ENCODE measurements at regions not wholly inside any gene's neighbourhood (a gene's known extent, or its start where the extent isn't known, plus 50 kb on each side); places are given as distances from the start of the nearest gene placed in this dataset.

DNA sequence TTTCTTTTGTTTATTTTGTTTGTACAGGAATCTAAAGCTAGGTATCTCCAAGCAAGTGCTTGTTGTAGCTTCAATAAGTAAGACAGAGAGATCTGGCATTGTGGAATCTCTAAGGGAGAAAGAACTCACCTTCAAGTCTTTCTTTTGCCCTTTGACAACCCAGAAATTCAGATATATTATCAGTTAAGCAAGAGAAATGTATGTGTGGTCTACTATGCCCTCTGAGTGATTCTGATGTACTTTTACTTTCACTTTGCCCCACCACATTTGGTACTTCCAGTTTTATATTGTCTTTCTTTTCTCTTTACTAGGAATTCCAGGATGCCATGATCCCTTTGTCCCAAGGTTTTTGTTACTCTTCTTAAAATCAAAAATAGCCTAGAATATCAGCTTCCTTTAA, 259.6 kb upstream of the PIK3C3 start:
- Histone ChIP-seq H3K27ac (ENCODE audit: low read length) (no peak overlapping the region), H3K4me3 (ENCODE audit: low read length in 2 of 2) (no peak overlapping the region), H3K36me3 (ENCODE audit: control insufficient read depth in 2 of 2, insufficient read depth in 2 of 2, low read length in 2 of 2) (no peaks in the 10 kb centered on the region)

DNA sequence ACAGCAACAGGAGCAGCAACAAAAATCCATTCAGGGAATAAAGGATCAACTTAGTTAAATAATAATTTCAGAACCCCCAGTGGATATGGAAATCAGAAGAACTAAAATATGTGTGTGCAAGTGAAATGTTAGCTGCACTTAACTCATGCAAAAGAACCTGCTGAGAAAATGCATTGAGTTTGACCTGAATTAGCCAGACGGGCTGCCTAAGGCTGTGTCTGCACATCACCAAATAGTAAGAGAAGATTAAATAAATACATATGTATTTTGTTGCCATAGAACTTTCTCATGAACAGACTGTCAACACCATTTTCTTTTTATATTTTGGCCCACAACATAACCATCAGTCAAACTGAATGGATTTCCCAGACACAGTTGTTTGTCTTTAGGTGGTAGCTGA, 262.0 kb upstream of the PIK3C3 start:
- Histone ChIP-seq H3K9ac (ENCODE audit: low read length in 2 of 2) (no peak overlapping the region), H3K9me3 (ENCODE audit: control insufficient read depth in 2 of 2, low read length in 2 of 2) (no peaks in the 10 kb centered on the region), H3K36me3 (ENCODE audit: control insufficient read depth in 2 of 2, insufficient read depth in 2 of 2, low read length in 2 of 2) (no peaks in the 10 kb centered on the region), H3K27ac (ENCODE audit: low read length) (no peak overlapping the region), H3K4me3 (ENCODE audit: low read length in 2 of 2) (no peak overlapping the region), H3K27me3 (ENCODE audit: control insufficient read depth in 1 of 2, insufficient read depth in 2 of 2, low read length in 2 of 2) (no peaks in the 10 kb centered on the region), H3K4me1 (ENCODE audit: control insufficient read depth, insufficient read depth, low read length) (no peaks in the 10 kb centered on the region)

More for the DNA sequence above, 259.6 kb upstream of the PIK3C3 start:
- H3K9me3 ChIP-seq (ENCODE audit: control insufficient read depth in 2 of 2, low read length in 2 of 2): no peaks in the 10 kb centered on the region
- H3K9ac ChIP-seq (ENCODE audit: low read length in 2 of 2): no peak overlapping the region
- H3K4me1 ChIP-seq (ENCODE audit: control insufficient read depth, insufficient read depth, low read length): no peaks in the 10 kb centered on the region
- no peaks in the 10 kb centered on the region for H3K27me3 ChIP-seq (ENCODE audit: control insufficient read depth in 1 of 2, insufficient read depth in 2 of 2, low read length in 2 of 2)

DNA sequence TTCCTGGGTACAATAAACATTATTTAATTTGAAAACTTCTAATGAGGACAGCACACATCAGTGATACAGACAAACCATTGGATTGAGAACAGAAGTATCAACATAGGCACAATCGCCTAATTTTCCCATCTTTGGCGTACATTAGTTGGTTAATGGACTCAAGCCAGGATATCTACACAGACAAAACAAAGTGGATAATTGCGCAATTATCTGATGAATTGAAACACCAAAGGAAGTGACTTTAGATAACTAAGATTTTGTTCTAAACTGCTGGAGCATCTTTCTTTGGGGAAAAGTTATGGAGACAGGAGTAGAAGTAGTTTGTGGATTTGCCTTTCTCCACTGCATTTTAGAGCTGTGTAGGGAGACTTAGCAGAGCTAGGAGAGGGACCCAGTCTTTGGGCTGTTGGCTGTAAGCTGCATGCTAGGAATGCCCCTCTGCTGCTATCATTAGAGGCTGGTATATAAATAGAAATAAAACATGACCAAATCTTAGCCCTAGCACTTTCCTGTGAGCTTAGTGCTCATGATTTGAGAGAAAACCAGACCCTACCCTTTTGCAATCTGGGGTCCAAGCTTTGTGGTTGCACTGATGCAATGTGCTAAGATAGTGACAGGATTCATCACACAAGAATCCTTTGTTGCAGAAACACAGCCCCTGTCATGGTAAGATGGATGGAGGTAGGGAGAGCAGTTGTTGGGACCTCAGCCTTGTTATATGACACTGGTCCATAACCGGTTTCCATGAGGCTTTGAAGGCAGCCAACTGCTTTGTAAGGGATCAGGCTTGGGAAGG, 264.5 kb upstream of the PIK3C3 start:
- H3K27me3 ChIP-seq (ENCODE audit: control insufficient read depth in 1 of 2, insufficient read depth in 2 of 2, low read length in 2 of 2): no peaks in the 10 kb centered on the region

DNA sequence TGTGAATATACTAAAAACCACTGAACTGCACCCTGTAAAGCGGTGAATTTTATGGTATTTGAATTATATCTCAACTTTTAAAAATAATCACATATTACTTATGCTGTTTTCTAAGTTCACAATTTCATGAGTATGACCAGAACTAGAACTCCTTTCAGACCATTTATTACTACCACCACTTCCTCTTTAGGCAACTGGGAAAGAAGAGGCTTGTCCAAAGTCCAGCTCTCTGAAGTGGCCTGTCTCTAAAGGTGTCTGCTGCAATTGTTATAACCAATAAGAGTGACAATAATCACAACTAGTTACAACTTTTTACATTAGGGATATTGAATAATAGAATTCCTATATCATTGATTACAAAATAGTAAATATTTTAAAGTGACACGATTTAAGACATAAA, 267.9 kb upstream of the PIK3C3 start:
- no peak overlapping the region for H3K4me3 ChIP-seq (ENCODE audit: low read length in 2 of 2)
- H3K4me1 ChIP-seq (ENCODE audit: control insufficient read depth, insufficient read depth, low read length): no peaks in the 10 kb centered on the region
- H3K27ac ChIP-seq (ENCODE audit: low read length): no peak overlapping the region
- no peaks in the 10 kb centered on the region for H3K36me3 ChIP-seq (ENCODE audit: control insufficient read depth in 2 of 2, insufficient read depth in 2 of 2, low read length in 2 of 2)
- no peaks in the 10 kb centered on the region for H3K27me3 ChIP-seq (ENCODE audit: control insufficient read depth in 1 of 2, insufficient read depth in 2 of 2, low read length in 2 of 2)
- no peaks in the 10 kb centered on the region for H3K9me3 ChIP-seq (ENCODE audit: control insufficient read depth in 2 of 2, low read length in 2 of 2)
- no peak overlapping the region for H3K9ac ChIP-seq (ENCODE audit: low read length in 2 of 2)

More for the DNA sequence above, 264.5 kb upstream of the PIK3C3 start:
- Histone ChIP-seq H3K9me3 (ENCODE audit: control insufficient read depth in 2 of 2, low read length in 2 of 2) (no peaks in the 10 kb centered on the region), H3K4me1 (ENCODE audit: control insufficient read depth, insufficient read depth, low read length) (no peaks in the 10 kb centered on the region), H3K27ac (ENCODE audit: low read length) (no peak overlapping the region), H3K9ac (ENCODE audit: low read length in 2 of 2) (no peak overlapping the region), H3K36me3 (ENCODE audit: control insufficient read depth in 2 of 2, insufficient read depth in 2 of 2, low read length in 2 of 2) (no peaks in the 10 kb centered on the region), H3K4me3 (ENCODE audit: low read length in 2 of 2) (no peak overlapping the region)

DNA sequence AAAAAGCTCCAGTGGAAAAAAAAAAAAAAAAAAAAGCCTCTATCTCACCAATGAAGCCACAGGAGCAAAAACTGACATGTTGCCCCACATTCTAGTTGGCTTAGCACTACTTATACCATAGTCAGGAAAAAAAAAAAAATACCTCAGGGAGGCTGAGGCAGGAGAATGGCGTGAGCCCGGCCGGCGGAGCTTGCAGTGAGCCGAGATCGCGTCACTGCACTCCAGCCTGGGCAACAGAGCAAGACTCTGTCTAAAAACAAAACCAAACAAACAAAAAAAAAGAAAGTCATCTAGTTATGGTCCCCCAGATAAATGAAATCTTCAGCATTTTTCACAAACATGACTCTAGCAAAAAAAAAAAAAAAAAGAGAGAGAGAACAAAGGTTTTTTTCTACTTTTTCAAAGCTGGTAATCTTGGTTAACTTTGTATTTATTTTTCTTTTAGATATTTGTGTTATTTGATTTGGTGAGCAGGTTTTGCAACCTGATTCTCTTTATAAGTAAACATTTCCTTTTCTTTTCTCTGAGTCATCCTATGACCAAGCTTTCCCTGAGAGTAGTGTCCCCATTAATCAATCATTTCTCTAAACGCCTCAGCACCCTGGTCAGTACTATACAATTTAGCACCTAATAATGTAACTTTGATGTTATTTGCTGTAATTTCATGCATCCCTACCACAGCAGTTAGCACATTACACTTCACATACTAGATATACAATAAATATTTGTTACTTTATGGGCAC, 273.7 kb upstream of the PIK3C3 start:
- Histone ChIP-seq H3K9ac (ENCODE audit: low read length in 2 of 2) (no peak overlapping the region), H3K27me3 (ENCODE audit: control insufficient read depth in 1 of 2, insufficient read depth in 2 of 2, low read length in 2 of 2) (no peaks in the 10 kb centered on the region), H3K27ac (ENCODE audit: low read length) (no peak overlapping the region), H3K4me1 (ENCODE audit: control insufficient read depth, insufficient read depth, low read length) (no peaks in the 10 kb centered on the region), H3K36me3 (ENCODE audit: control insufficient read depth in 2 of 2, insufficient read depth in 2 of 2, low read length in 2 of 2) (no peaks in the 10 kb centered on the region), H3K4me3 (ENCODE audit: low read length in 2 of 2) (no peak overlapping the region), H3K9me3 (ENCODE audit: control insufficient read depth in 2 of 2, low read length in 2 of 2) (no peaks in the 10 kb centered on the region)

DNA sequence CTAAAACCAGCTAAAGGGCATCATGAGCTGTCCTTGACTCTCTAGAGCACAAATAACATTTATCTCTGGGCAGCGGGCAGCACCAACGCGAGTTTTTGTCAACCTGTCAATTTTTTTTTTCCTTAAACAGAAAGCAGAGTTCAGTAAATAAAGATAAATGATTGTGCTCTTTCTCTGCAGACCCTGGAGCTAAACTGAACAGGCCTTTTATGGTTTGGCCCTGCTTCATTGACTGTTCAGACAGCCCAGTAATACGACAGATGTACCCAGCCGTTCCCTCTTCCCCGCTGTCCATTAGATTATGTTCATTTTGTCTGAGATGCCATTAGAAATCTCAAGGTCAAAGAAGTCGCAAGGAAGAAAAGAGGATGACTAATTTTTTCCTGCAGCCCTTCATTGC, 280.5 kb upstream of the PIK3C3 start:
- Histone ChIP-seq H3K9ac (ENCODE audit: low read length in 2 of 2) (no peak overlapping the region), H3K4me1 (ENCODE audit: control insufficient read depth, insufficient read depth, low read length) (no peaks in the 10 kb centered on the region), H3K27me3 (ENCODE audit: control insufficient read depth in 1 of 2, insufficient read depth in 2 of 2, low read length in 2 of 2) (no peaks in the 10 kb centered on the region), H3K4me3 (ENCODE audit: low read length in 2 of 2) (no peak overlapping the region), H3K27ac (ENCODE audit: low read length) (no peak overlapping the region), H3K9me3 (ENCODE audit: control insufficient read depth in 2 of 2, low read length in 2 of 2) (peaks cover 0 to 1% of the 10 kb centered on the region in 2 donors), H3K36me3 (ENCODE audit: control insufficient read depth in 2 of 2, insufficient read depth in 2 of 2, low read length in 2 of 2) (no peaks in the 10 kb centered on the region)

DNA sequence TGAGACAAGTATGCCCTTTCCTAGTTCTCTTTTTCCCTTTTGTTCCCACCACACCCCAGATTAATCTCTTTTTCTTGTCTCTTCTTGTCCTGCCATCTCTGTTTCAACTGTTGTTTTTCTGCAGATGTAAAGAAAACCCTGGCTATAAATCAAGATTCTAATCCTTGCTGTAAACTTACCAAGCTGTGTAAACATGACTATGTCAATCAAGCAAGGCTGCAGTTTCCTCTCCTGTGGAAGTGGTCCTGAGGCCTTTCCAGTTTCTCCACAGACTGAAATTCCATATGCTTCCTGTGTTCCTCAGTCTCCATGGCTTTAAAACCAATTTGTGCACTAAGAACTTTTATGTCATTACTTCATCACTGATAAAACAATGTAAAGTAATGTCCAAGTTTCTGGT, 288.8 kb upstream of the PIK3C3 start:
- H3K9me3 ChIP-seq (ENCODE audit: control insufficient read depth in 2 of 2, low read length in 2 of 2): peaks cover 0 to 3% of the 10 kb centered on the region in 2 donors
- no peak overlapping the region for H3K4me3 ChIP-seq (ENCODE audit: low read length in 2 of 2)
- H3K27ac ChIP-seq (ENCODE audit: low read length): no peak overlapping the region
- no peak overlapping the region for H3K9ac ChIP-seq (ENCODE audit: low read length in 2 of 2)
- H3K4me1 ChIP-seq (ENCODE audit: control insufficient read depth, insufficient read depth, low read length): no peaks in the 10 kb centered on the region
- no peaks in the 10 kb centered on the region for H3K36me3 ChIP-seq (ENCODE audit: control insufficient read depth in 2 of 2, insufficient read depth in 2 of 2, low read length in 2 of 2)
- H3K27me3 ChIP-seq (ENCODE audit: control insufficient read depth in 1 of 2, insufficient read depth in 2 of 2, low read length in 2 of 2): no peaks in the 10 kb centered on the region

DNA sequence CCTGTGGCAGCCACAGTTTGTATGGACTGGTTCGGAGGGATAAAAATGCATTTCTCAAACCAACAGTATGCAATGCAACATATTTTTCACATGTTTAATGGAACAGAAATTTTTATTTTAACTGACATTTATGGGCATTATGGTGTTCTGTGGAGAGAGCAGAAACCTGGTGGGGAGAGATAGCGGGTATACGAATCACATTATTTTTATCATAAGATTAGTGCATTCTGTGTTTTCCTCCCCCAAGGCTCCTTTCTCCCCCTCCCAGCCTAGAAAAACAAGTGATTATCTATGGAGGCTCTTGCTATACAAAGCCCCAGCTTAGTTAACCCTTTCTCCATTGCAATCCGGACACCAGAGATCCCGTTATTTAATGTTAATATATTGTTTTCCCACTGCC, 289.8 kb upstream of the PIK3C3 start:
- Histone ChIP-seq H3K27ac (ENCODE audit: low read length) (no peak overlapping the region), H3K36me3 (ENCODE audit: control insufficient read depth in 2 of 2, insufficient read depth in 2 of 2, low read length in 2 of 2) (no peaks in the 10 kb centered on the region), H3K9ac (ENCODE audit: low read length in 2 of 2) (no peak overlapping the region), H3K4me3 (ENCODE audit: low read length in 2 of 2) (no peak overlapping the region), H3K9me3 (ENCODE audit: control insufficient read depth in 2 of 2, low read length in 2 of 2) (peaks cover 0 to 3% of the 10 kb centered on the region in 2 donors), H3K4me1 (ENCODE audit: control insufficient read depth, insufficient read depth, low read length) (no peaks in the 10 kb centered on the region), H3K27me3 (ENCODE audit: control insufficient read depth in 1 of 2, insufficient read depth in 2 of 2, low read length in 2 of 2) (no peaks in the 10 kb centered on the region)

DNA sequence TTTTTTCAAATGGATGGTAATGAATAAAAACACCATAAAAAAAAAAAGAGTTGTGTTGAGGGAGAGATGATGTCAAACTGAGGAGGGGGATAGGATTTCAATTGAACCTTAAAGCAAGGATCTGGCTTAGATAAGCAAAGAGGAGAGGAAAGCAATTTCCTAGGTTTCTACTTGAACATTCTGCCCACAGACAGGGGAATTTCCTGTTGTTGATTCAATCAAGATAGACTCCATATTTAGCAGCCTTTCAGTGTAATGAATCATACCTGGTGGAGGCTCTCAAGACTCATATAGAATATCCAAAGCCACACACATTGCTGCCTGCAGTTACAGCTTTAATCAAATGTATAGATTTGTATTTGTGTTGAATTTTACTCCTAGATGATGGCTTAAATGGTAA, 294.4 kb upstream of the PIK3C3 start:
- H3K27me3 ChIP-seq (ENCODE audit: control insufficient read depth in 1 of 2, insufficient read depth in 2 of 2, low read length in 2 of 2): no peaks in the 10 kb centered on the region
- H3K4me1 ChIP-seq (ENCODE audit: control insufficient read depth, insufficient read depth, low read length): no peaks in the 10 kb centered on the region
- H3K36me3 ChIP-seq (ENCODE audit: control insufficient read depth in 2 of 2, insufficient read depth in 2 of 2, low read length in 2 of 2): no peaks in the 10 kb centered on the region
- H3K9ac ChIP-seq (ENCODE audit: low read length in 2 of 2): no peak overlapping the region
- H3K9me3 ChIP-seq (ENCODE audit: control insufficient read depth in 2 of 2, low read length in 2 of 2): peaks cover 0 to 3% of the 10 kb centered on the region in 2 donors
- no peak overlapping the region for H3K4me3 ChIP-seq (ENCODE audit: low read length in 2 of 2)
- H3K27ac ChIP-seq (ENCODE audit: low read length): no peak overlapping the region

DNA sequence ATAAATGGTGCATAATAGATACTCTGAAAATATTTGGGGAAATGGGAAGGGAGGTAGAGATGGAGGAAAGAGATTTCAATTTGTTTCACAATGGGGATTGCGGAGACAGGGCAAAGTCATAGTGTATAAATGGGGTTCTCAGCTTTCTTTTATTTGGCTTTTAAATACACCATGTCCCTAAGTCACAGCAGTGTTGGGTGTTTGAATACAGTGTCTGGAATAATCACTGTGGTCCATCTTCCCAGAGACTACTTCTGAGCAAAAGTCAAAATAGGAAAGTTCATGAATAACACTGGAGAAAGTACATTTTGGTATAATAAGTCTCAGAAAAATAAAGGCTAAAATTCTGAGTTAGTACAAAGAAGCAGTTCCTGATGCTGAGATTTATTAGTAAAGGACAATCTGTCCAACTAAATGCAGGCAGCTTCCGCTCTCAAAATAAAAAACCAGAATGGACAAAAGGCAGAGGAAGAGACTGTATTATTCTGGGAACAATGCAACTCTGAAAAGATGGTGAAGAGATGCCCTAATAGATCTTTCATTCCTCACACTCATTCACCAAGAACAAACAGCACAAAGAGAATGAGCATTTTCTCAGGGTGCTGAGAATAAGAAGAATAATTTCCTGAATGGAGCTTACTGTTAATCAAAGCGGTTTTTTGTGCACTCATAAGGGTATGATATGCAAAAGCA, 295.4 kb upstream of the PIK3C3 start:
- no peaks in the 10 kb centered on the region for H3K36me3 ChIP-seq (ENCODE audit: control insufficient read depth in 2 of 2, insufficient read depth in 2 of 2, low read length in 2 of 2)
- H3K27ac ChIP-seq (ENCODE audit: low read length): no peak overlapping the region
- no peaks in the 10 kb centered on the region for H3K4me1 ChIP-seq (ENCODE audit: control insufficient read depth, insufficient read depth, low read length)
- no peaks in the 10 kb centered on the region for H3K27me3 ChIP-seq (ENCODE audit: control insufficient read depth in 1 of 2, insufficient read depth in 2 of 2, low read length in 2 of 2)
- H3K9me3 ChIP-seq (ENCODE audit: control insufficient read depth in 2 of 2, low read length in 2 of 2): no peaks in the 10 kb centered on the region
- H3K4me3 ChIP-seq (ENCODE audit: low read length in 2 of 2): no peak overlapping the region
- no peak overlapping the region for H3K9ac ChIP-seq (ENCODE audit: low read length in 2 of 2)

All from stomach smooth muscle (tissue), 2 donors.